Loucy (cell line): ENCODE measurements at regions not wholly inside any gene's neighbourhood (a gene's known extent, or its start where the extent isn't known, plus 50 kb on each side); places are given as distances from the start of the nearest gene placed in this dataset.

Experiments
- CTCF ChIP-seq: fragments of 200-600 bp; sonication (generic); conservative IDR thresholded peaks from 2 replicates; pipeline ENCODE4 v1.5.1; 2014; ENCODE audit warnings: mild to moderate bottlenecking, antibody characterized with exemption, low read length
- EZH2phosphoT487 ChIP-seq: fragments of 200-600 bp; IDR thresholded peaks from 2 replicates; pipeline ENCODE4 v1.6.1; 2018; ENCODE audit warnings: antibody characterized with exemption, mild to moderate bottlenecking, moderate library complexity, borderline replicate concordance

GRCh38 chr7:132709971-132710567, 133.8 kb upstream of the PLXNA4 start:
- peak; percentile 70 for TF ChIP-seq CTCF
- no peak for TF ChIP-seq EZH2phosphoT487
